ENCODE measurements at regions not wholly inside any gene's neighbourhood (a gene's known extent, or its start where the extent isn't known, plus 50 kb on each side); places are given as distances from the start of the nearest gene placed in this dataset.
A peak's percentile ranks its signal among the peaks of the same experiment; 100 is the strongest.

DNA sequence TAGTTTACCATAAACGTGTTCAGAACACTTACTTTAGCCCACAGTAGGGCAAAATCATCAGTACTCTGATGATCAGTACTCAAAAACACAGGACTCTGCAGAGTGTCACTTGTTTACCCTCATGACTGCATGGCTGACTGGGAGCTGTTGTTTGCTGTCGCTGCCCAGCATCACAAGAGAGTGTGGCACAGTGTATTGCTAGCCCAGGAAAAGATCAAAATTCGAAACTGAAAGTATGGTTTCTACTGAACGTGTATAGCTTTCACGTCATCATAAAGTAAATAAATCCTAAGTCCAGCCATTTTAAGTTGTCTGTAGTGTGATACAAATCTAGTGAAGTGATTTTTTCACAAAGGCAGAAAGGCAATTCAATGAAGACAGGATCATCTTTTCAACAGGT is 184.6 kb downstream of the RAMP3 start:
- TF ChIP-seq, protein P1, sequence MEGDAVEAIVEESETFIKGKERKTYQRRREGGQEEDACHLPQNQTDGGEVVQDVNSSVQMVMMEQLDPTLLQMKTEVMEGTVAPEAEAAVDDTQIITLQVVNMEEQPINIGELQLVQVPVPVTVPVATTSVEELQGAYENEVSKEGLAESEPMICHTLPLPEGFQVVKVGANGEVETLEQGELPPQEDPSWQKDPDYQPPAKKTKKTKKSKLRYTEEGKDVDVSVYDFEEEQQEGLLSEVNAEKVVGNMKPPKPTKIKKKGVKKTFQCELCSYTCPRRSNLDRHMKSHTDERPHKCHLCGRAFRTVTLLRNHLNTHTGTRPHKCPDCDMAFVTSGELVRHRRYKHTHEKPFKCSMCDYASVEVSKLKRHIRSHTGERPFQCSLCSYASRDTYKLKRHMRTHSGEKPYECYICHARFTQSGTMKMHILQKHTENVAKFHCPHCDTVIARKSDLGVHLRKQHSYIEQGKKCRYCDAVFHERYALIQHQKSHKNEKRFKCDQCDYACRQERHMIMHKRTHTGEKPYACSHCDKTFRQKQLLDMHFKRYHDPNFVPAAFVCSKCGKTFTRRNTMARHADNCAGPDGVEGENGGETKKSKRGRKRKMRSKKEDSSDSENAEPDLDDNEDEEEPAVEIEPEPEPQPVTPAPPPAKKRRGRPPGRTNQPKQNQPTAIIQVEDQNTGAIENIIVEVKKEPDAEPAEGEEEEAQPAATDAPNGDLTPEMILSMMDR (IDR thresholded peaks at IDR 0.05; ENCODE audit: extremely low read depth, low read depth, low read length): no peak
- Histone ChIP-seq H3K4me2 (ENCODE audit: insufficient read depth, low read length) (peak overlapping the region; percentile 61), H3K4me3 (ENCODE audit: insufficient read depth, low read length) (peak overlapping the region; percentile 3), H3K4me1 (ENCODE audit: insufficient read depth, low read length) (no peaks in the 10 kb centered on the region), H3K36me3 (ENCODE audit: insufficient read depth, low read length) (no peaks in the 10 kb centered on the region), H3K79me2 (ENCODE audit: insufficient read depth, low read length) (no peaks in the 10 kb centered on the region), H3K9me3 (ENCODE audit: low read depth, low read length) (no peaks in the 10 kb centered on the region), H3K27ac (ENCODE audit: low read depth, low read length) (no peak overlapping the region), H2AFZ (ENCODE audit: low read length) (no peak overlapping the region), H4K20me1 (ENCODE audit: insufficient read depth, low read length) (no peaks in the 10 kb centered on the region), H3K27me3 (ENCODE audit: insufficient read depth, low read length) (no peaks in the 10 kb centered on the region)
- DNase-seq (ENCODE audit: insufficient read length, low spot score, missing footprints): no peak

DNA sequence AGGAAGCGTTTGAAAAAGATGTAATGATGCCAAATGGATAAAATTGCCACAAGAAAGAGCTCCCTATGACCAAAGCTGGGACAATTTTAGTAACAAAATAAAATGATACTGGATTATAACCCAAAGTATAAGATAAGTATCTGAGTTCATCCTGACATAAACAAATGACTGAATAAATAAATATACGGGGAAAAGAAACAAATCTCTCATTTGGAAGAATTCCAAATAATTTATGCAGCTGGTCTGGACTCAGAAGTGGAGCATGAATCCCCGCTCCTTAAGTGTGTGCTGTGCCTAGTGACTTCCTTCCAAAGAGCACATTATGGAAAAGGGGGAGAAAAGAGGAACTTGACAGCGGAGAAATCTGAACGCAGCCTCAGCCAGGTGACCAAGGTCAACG is 186.2 kb downstream of the RAMP3 start:
- Histone ChIP-seq H3K9me3 (ENCODE audit: low read depth, low read length) (no peaks in the 10 kb centered on the region), H4K20me1 (ENCODE audit: insufficient read depth, low read length) (no peaks in the 10 kb centered on the region), H3K4me2 (ENCODE audit: insufficient read depth, low read length) (no peak overlapping the region), H3K36me3 (ENCODE audit: insufficient read depth, low read length) (no peaks in the 10 kb centered on the region), H3K27ac (ENCODE audit: low read depth, low read length) (no peak overlapping the region), H3K79me2 (ENCODE audit: insufficient read depth, low read length) (no peaks in the 10 kb centered on the region), H3K27me3 (ENCODE audit: insufficient read depth, low read length) (no peaks in the 10 kb centered on the region), H2AFZ (ENCODE audit: low read length) (no peak overlapping the region), H3K4me1 (ENCODE audit: insufficient read depth, low read length) (no peaks in the 10 kb centered on the region), H3K4me3 (ENCODE audit: insufficient read depth, low read length) (no peak overlapping the region)
- TF ChIP-seq, protein P1 (IDR thresholded peaks at IDR 0.05; ENCODE audit: extremely low read depth, low read depth, low read length): no peak
- DNase-seq (ENCODE audit: insufficient read length, low spot score, missing footprints): no peak

DNA sequence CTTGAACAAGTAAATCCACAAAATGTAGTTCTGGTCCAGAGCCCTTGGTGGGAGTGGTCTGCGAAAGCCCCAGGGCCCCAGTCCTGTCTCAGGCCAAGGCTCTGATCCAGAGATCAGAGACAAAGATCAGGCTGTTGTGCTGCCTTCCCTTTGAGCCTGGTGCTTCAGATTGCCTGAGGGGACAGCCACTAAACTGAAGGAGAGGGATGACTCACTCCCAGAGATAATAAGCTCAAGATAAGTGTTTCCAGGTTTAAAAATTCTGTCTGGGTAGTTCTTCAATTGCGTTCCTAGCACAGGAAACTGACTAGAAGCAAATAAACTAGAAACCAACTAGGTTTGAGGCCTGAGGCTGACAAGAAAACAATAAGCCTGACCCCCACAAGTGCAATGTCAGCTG is 190.2 kb downstream of the RAMP3 start:
- Histone ChIP-seq H3K36me3 (ENCODE audit: insufficient read depth, low read length) (no peaks in the 10 kb centered on the region), H3K4me2 (ENCODE audit: insufficient read depth, low read length) (no peak overlapping the region), H3K4me3 (ENCODE audit: insufficient read depth, low read length) (no peak overlapping the region), H3K79me2 (ENCODE audit: insufficient read depth, low read length) (no peaks in the 10 kb centered on the region), H3K27ac (ENCODE audit: low read depth, low read length) (no peak overlapping the region), H4K20me1 (ENCODE audit: insufficient read depth, low read length) (no peaks in the 10 kb centered on the region), H3K9me3 (ENCODE audit: low read depth, low read length) (no peaks in the 10 kb centered on the region), H3K4me1 (ENCODE audit: insufficient read depth, low read length) (no peaks in the 10 kb centered on the region), H3K27me3 (ENCODE audit: insufficient read depth, low read length) (no peaks in the 10 kb centered on the region), H2AFZ (ENCODE audit: low read length) (no peak overlapping the region)
- TF ChIP-seq, protein P1 (IDR thresholded peaks at IDR 0.05; ENCODE audit: extremely low read depth, low read depth, low read length): no peak
- DNase-seq (ENCODE audit: insufficient read length, low spot score, missing footprints): no peak

DNA sequence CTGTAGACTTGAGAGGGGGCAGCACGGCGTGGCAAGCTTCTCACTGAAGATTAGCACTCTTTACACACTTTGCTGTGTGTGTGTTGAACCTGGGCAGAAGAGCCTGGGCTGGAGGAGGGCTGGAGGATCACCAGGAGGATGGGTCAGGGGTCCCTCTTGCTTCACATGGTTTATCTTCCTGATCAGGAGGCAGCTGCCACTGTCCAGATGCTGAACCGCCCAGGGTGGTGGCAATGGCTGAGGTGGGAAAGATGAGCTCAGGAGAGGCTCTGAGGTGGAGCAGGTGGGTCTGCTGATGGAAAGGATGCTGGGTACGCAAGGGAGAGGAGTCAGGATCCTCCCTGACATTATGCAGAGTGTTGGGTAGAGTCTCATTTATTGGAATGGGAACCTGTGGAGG is 191.5 kb downstream of the RAMP3 start:
- H3K9me3 ChIP-seq (ENCODE audit: low read depth, low read length): no peaks in the 10 kb centered on the region
- H3K36me3 ChIP-seq (ENCODE audit: insufficient read depth, low read length): no peaks in the 10 kb centered on the region
- TF ChIP-seq, protein P1 (IDR thresholded peaks at IDR 0.05; ENCODE audit: extremely low read depth, low read depth, low read length): no peak
- H3K4me2 ChIP-seq (ENCODE audit: insufficient read depth, low read length): no peak overlapping the region
- no peak overlapping the region for H3K4me3 ChIP-seq (ENCODE audit: insufficient read depth, low read length)
- no peaks in the 10 kb centered on the region for H3K27me3 ChIP-seq (ENCODE audit: insufficient read depth, low read length)
- no peak overlapping the region for H2AFZ ChIP-seq (ENCODE audit: low read length)
- no peak for DNase-seq (ENCODE audit: insufficient read length, low spot score, missing footprints)
- H3K79me2 ChIP-seq (ENCODE audit: insufficient read depth, low read length): no peaks in the 10 kb centered on the region
- no peaks in the 10 kb centered on the region for H4K20me1 ChIP-seq (ENCODE audit: insufficient read depth, low read length)
- no peaks in the 10 kb centered on the region for H3K4me1 ChIP-seq (ENCODE audit: insufficient read depth, low read length)
- no peak overlapping the region for H3K27ac ChIP-seq (ENCODE audit: low read depth, low read length)
